Lower leg skin (tissue), 3 donors: ENCODE measurements at regions not wholly inside any gene's neighbourhood (a gene's known extent, or its start where the extent isn't known, plus 50 kb on each side); places are given as distances from the start of the nearest gene placed in this dataset.

ENCODE experiments used
- POLR2A ChIP-seq, 2 donors: fragments of 450-650 bp; IDR thresholded peaks; one replicate each; pipeline ENCODE4 v1.6.1; 2016 to 2017; ENCODE audit warnings: antibody characterized with exemption in 2 of 2, mild to moderate bottlenecking in 1 of 2, moderate library complexity in 1 of 2
- TF ChIP-seq, protein P1 (sequence below), 3 donors: fragments of 450-650 bp; IDR thresholded peaks; one replicate each; pipeline ENCODE4 v1.5.1; 2016; ENCODE audit warnings: antibody characterized with exemption in 3 of 3, mild to moderate bottlenecking in 3 of 3, moderate library complexity in 2 of 3

DNA sequence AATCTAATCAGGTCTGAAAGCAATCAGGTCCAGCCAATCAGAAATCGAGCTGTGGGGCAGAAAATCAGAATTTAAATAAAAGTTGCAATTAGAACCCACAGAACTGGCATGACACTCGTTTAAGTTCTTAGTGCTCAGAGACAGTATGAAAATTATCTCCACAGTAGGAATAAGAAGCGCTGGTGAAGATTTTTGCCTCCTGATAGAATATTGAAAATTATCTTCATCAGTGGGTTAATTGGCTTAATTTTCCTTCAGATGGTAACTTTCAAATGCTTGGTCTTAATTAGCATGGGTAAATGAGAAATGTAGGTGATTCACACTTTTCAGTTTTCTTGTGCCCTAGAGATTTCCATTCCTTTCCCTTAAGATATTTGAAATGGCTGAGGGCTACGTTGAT, 109.1 kb upstream of the MDFIC2 start:
- TF ChIP-seq, protein P1, sequence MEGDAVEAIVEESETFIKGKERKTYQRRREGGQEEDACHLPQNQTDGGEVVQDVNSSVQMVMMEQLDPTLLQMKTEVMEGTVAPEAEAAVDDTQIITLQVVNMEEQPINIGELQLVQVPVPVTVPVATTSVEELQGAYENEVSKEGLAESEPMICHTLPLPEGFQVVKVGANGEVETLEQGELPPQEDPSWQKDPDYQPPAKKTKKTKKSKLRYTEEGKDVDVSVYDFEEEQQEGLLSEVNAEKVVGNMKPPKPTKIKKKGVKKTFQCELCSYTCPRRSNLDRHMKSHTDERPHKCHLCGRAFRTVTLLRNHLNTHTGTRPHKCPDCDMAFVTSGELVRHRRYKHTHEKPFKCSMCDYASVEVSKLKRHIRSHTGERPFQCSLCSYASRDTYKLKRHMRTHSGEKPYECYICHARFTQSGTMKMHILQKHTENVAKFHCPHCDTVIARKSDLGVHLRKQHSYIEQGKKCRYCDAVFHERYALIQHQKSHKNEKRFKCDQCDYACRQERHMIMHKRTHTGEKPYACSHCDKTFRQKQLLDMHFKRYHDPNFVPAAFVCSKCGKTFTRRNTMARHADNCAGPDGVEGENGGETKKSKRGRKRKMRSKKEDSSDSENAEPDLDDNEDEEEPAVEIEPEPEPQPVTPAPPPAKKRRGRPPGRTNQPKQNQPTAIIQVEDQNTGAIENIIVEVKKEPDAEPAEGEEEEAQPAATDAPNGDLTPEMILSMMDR (IDR thresholded peaks at IDR 0.05): no peak
- TF ChIP-seq POLR2A (IDR thresholded peaks at IDR 0.05): no peak
